IPS-18c (cell line): ENCODE measurements at regions not wholly inside any gene's neighbourhood (a gene's known extent, or its start where the extent isn't known, plus 50 kb on each side); places are given as distances from the start of the nearest gene placed in this dataset.

Experiments used
- H3K4me3 ChIP-seq: 2 replicates; pipeline ENCODE4 v1.7.0; 2013; ENCODE audit warnings: low read depth, mild to moderate bottlenecking, low read length, moderate library complexity; ENCODE audit not compliant: insufficient read depth
- H3K9me3 ChIP-seq: one replicate; pipeline ENCODE4 v1.6.1; 2013; ENCODE audit warnings: mild to moderate bottlenecking, low read length, moderate library complexity; ENCODE audit not compliant: control insufficient read depth, insufficient read depth

DNA sequence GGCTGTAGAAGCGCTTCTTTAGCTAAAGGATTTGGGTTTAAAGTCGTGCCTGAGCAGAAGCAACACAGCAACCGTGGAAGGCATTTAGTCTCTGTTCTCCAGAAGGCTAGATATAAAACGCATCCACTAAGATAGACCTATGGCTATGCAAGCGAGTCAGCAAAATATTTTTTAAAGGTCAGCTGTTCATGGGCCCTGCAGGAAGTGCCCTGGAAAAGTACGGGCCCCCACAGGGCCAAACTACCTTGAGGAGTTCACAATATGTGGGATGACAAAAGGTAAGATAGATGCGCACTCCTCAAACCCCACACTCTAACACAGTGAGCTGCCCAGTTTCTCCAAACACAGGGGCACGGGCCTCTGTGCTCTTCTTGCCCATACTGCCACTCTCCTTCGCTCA is 261.6 kb downstream of the VPS13C start:
- no peaks in the 10 kb centered on the region for H3K9me3 ChIP-seq

DNA sequence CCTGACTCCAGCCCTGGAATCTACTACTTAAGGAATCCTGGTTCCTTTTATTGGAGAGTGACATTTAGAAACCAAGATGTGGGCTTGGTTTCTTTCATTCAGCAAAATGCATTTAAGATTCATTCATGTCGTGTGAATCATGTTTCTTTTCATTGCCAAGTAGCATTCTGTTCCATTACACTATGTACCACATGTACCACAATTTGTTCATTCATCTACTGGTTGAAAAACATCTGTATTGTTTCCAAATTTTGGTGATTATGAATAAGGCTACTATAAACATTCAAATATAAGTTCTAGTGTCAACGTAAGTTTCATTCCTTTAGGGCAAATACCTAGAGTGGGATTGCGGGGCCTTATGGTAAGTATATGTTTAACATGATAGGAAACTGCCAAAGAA is 264.2 kb downstream of the VPS13C start:
- Histone ChIP-seq H3K9me3 (no peaks in the 10 kb centered on the region), H3K4me3 (no peak overlapping the region)

More for the DNA sequence above, 261.6 kb downstream of the VPS13C start:
- no peak overlapping the region for H3K4me3 ChIP-seq

DNA sequence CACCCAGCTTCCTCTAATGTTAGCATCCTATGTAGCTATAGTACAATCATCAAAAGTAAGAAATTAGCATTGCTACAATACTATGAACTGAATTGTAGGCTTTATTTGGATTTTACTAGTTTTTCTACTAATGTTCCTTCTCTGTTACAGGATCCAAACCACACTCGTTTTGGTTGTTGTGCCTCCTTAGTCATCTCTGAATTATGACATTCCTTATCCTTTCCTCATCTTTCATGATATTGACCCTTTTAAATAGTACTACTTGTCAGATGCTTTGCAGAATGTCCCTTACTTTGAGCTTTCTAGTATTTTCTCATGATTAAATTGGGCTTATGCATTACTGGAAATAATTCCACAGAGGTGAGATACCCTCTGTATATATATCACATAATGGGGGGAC is 265.4 kb downstream of the VPS13C start:
- Histone ChIP-seq H3K9me3 (no peaks in the 10 kb centered on the region), H3K4me3 (no peak overlapping the region)

GRCh38 chr15:61794276-61794675 is 266.0 kb downstream of the VPS13C start:
- no peaks in the 10 kb centered on the region for H3K9me3 ChIP-seq
- H3K4me3 ChIP-seq = no peak overlapping the region

DNA sequence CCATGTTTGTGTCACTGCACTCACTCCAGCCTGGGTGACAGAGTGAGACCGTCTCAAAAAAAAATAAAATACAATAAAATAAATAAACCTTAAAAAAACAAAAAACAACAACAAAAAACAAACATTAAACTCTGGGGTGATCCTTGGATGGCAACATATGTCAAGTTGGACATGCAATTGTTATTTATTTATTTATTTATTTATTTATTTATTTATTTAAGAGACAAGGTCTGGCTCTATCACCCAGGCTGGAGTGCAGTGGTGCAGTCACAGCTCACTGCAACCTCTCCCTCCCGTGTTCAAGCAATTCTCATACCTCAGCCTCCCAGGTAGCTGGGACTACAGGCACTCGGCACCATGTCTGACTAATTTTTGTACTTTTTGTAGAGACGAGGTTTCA is 275.5 kb downstream of the VPS13C start:
- Histone ChIP-seq H3K9me3 (no peaks in the 10 kb centered on the region), H3K4me3 (no peak overlapping the region)

DNA sequence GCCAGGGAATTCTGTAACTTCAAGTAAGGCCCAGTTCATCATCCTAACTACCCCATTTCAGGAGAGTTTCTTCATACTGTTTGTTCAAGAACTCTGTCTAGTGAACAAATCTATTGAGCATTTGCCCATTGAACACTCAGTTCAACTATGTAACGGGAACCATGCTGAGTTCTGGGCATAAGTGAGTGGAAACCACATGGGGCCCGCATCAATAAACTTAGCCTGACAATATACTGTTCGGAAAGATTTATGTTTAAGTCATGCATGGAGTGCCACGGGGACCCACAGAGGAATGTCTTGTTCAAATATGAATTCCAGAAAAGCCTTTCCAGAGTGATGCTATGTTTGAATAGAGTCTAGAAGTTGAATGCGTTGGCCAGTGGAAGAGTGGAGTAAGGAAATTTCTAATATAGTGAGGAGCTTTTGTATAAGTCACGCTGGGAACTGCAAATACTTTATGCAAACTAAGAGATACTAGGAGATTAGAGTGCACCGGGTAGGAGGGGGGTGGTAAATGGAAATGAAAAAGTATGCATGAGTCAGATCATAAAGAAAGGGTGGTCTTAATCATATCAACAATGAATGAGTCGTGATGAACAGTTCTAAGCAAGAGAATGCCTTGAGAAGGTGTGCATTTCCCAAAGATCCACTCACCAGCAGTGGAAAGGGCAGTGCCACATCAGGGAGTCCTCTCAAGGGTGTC is 279.8 kb downstream of the VPS13C start:
- Histone ChIP-seq H3K9me3 (no peaks in the 10 kb centered on the region), H3K4me3 (no peak overlapping the region)

DNA sequence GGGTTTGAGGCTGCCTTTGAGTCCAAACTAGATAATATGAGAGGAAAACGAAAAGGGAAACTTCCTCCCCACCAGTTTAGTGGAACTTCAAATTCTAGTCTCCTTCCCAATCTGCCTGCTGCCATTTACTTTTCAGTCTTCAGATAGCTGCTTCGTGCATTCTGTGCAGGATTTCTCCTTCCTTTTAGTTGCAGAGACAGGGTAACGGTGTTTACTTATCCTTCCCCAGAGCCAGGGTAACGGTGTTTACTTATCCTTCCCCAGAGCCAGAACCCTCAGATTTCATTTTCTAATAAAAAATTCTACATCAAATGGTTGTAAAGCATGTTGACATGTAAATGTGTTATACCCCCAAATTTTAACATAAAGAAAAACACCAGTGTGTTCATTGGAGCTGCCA is 282.6 kb downstream of the VPS13C start:
- Histone ChIP-seq H3K9me3 (no peaks in the 10 kb centered on the region), H3K4me3 (no peak overlapping the region)

GRCh38 chr15:61769557-61769956 is 290.7 kb downstream of the VPS13C start:
- Histone ChIP-seq H3K4me3 (no peak overlapping the region), H3K9me3 (peaks cover 2% of the 10 kb centered on the region)

GRCh38 chr15:61768131-61768530 is 292.1 kb downstream of the VPS13C start:
- H3K9me3 ChIP-seq = peaks cover 2% of the 10 kb centered on the region

DNA sequence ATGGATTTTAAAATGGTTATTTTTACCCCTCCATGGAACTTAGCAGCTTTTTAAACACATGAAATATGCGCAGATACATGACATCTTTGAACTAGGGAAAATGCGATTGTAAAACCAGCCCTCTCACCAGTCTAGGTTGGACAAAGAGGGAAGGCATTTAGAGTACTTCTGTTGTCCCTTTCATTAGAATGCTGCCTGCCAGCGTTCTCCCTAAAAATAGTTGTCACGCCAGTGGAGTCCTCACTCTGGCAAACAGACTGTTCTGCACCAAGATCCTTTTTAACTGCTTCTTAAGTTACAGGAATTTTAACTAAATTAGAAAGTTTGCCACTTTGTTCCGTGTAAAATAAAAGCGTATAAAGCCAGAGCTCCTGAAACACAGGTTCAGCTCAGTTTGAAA is 295.3 kb downstream of the VPS13C start:
- Histone ChIP-seq H3K4me3 (no peak overlapping the region), H3K9me3 (no peaks in the 10 kb centered on the region)

More at GRCh38 chr15:61768131-61768530, 292.1 kb downstream of the VPS13C start:
- no peak overlapping the region for H3K4me3 ChIP-seq

GRCh38 chr15:61764141-61764540 is 296.1 kb downstream of the VPS13C start:
- Histone ChIP-seq H3K4me3 (no peak overlapping the region), H3K9me3 (no peaks in the 10 kb centered on the region)

- Histone ChIP-seq H3K9me3 (no peaks in the 10 kb centered on the region), H3K4me3 (no peak overlapping the region)
Measured at GRCh38 chr15:61762676-61763075, 297.6 kb downstream of the VPS13C start.

- Histone ChIP-seq H3K9me3 (no peaks in the 10 kb centered on the region), H3K4me3 (no peak overlapping the region)
Measured at GRCh38 chr15:61759639-61760038, 300.6 kb downstream of the VPS13C start.

GRCh38 chr15:61756071-61756820 is 304.0 kb downstream of the VPS13C start:
- Histone ChIP-seq H3K9me3 (no peaks in the 10 kb centered on the region), H3K4me3 (no peak overlapping the region)

- Histone ChIP-seq H3K4me3 (no peak overlapping the region), H3K9me3 (no peaks in the 10 kb centered on the region)
Measured at GRCh38 chr15:61755467-61755866, 304.8 kb downstream of the VPS13C start.

DNA sequence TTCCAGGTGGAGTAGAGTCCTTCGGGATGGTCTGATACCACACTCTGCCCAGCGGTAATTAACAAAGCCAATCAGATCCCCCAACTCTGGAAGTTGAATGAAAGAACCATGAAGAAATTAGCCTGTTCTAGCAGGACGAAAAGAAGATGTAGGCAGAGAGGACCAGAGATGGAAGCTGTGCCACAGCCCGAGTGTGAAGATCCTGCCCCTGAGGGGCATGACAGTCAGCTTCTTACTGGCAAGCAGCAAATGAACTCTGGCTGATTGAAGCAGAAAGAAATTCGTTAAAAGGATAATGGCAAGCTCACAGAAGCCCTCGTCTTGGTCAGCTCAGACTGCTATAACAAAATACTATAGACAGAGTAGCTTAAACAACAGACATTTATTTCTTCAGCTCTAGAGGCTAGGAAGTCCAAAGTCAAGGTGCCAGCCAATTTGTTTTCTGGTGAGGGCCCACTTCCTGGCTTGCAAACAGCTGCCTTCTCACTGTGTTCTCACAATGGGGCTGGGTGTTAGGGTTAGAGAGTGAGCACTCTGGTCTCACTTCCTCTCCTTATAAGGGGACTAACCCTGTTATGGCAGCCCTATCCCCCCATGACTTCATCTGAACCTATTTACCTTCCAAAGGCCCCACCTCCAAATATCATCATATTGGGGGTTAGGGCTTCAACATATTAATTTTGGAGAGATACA is 307.1 kb downstream of the VPS13C start:
- no peak overlapping the region for H3K4me3 ChIP-seq
- no peaks in the 10 kb centered on the region for H3K9me3 ChIP-seq

DNA sequence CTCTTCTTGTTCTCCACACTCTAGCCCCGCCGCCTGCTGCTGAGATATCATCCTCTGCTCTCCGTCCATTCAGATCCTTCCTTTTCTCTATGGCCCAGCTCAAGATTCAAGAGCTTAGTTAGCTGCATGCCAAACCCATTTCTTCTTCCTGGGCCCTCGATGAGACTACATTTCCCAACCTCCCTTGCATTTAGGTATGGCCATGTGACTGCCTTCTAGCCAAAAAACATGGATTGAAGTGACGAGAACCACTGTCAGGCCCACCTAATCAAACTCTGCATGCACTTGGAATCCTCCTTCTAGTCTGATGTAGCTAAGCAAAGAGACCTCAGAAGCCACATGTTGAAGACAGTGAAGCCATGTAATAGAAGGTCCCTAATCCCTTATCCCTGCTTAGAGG is 308.2 kb downstream of the VPS13C start:
- H3K4me3 ChIP-seq = no peak overlapping the region

More for the DNA sequence above, 308.2 kb downstream of the VPS13C start:
- H3K9me3 ChIP-seq = no peaks in the 10 kb centered on the region
